COLO668 (cell line): ENCODE measurements at regions not wholly inside any gene's neighbourhood (a gene's known extent, or its start where the extent isn't known, plus 50 kb on each side); places are given as distances from the start of the nearest gene placed in this dataset.

Source experiments
- DNase-seq: peaks from one replicate; lab custom pipeline; 2025; ENCODE audit not compliant: unreplicated experiment; lab: John Stamatoyannopoulos, UW

- no peak for DNase-seq
These were observed 113.4 kb upstream of the GLI2 start for GRCh38 chr2:120622159-120622869.

- no peak for DNase-seq
These were observed 112.5 kb upstream of the GLI2 start for GRCh38 chr2:120622886-120623753.

GRCh38 chr2:120624061-120624737, 111.5 kb upstream of the GLI2 start:
- peak; percentile 41 for DNase-seq

GRCh38 chr2:120624738-120625446, 110.8 kb upstream of the GLI2 start:
- peak; percentile 41 for DNase-seq

GRCh38 chr2:120625865-120626560, 109.7 kb upstream of the GLI2 start:
- peak; percentile 88 for DNase-seq

- DNase-seq = no peak
These were observed 109.1 kb upstream of the GLI2 start for GRCh38 chr2:120626566-120626965.

- DNase-seq = no peak
These were observed 107.4 kb upstream of the GLI2 start for GRCh38 chr2:120628248-120628647.

- DNase-seq = no peak
These were observed 106.3 kb upstream of the GLI2 start for GRCh38 chr2:120629241-120629895.

- DNase-seq = no peak
These were observed 105.5 kb upstream of the GLI2 start for GRCh38 chr2:120630031-120630701.

GRCh38 chr2:120631236-120631635, 104.4 kb upstream of the GLI2 start:
- no peak for DNase-seq

GRCh38 chr2:120631724-120632123, 103.9 kb upstream of the GLI2 start:
- DNase-seq = no peak

GRCh38 chr2:120632796-120633646, 102.6 kb upstream of the GLI2 start:
- DNase-seq = no peak

- DNase-seq = no peak
These were observed 101.1 kb upstream of the GLI2 start for GRCh38 chr2:120634533-120634932.

- no peak for DNase-seq
These were observed 100.5 kb upstream of the GLI2 start for GRCh38 chr2:120635146-120635545.

GRCh38 chr2:120637847-120638246, 97.8 kb upstream of the GLI2 start:
- no peak for DNase-seq

GRCh38 chr2:120638450-120638849, 97.2 kb upstream of the GLI2 start:
- no peak for DNase-seq

- DNase-seq = no peak
These were observed 94.3 kb upstream of the GLI2 start for GRCh38 chr2:120641366-120641771.

- DNase-seq = no peak
These were observed 93.0 kb upstream of the GLI2 start for GRCh38 chr2:120642646-120643045.

GRCh38 chr2:120646994-120647393, 88.7 kb upstream of the GLI2 start:
- no peak for DNase-seq
